ENCODE measurements at regions not wholly inside any gene's neighbourhood (a gene's known extent, or its start where the extent isn't known, plus 50 kb on each side); places are given as distances from the start of the nearest gene placed in this dataset.

DNA sequence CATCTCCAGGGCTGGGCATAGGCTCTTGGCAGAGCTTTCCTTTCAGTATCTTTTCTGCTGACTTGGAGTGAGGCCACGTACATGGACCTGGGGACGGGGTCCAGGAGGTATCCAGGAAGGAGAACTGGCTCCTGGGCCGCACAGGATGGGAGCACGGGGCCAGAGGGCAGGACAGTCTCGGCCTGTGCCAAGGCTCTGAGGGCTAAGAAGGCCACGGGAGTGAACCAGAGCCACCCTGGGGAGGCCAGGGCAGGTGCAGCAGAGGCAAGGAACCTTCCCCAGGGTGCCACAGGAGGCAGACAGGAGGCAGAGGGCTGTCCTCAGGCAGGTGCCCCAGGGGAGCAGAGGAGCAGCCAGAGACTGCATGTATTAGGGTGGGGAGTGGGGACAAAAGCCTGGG lies 50.3 kb downstream of the PLXNA1 start:
- no peaks in the 10 kb centered on the region for H3K4me1 Mint-ChIP-seq (ENCODE audit: unreplicated experiment)
- H3K4me3 Mint-ChIP-seq (ENCODE audit: unreplicated experiment): no peak overlapping the region
- H3K36me3 Mint-ChIP-seq (ENCODE audit: low read depth, unreplicated experiment): peaks cover 10% of the 10 kb centered on the region
- H3K9me3 Mint-ChIP-seq (ENCODE audit: unreplicated experiment): no peaks in the 10 kb centered on the region
- DNase-seq (ENCODE audit: low spot score): no peak
- H3K27me3 Mint-ChIP-seq (ENCODE audit: unreplicated experiment): peaks cover 4% of the 10 kb centered on the region
- TF ChIP-seq, protein P1, sequence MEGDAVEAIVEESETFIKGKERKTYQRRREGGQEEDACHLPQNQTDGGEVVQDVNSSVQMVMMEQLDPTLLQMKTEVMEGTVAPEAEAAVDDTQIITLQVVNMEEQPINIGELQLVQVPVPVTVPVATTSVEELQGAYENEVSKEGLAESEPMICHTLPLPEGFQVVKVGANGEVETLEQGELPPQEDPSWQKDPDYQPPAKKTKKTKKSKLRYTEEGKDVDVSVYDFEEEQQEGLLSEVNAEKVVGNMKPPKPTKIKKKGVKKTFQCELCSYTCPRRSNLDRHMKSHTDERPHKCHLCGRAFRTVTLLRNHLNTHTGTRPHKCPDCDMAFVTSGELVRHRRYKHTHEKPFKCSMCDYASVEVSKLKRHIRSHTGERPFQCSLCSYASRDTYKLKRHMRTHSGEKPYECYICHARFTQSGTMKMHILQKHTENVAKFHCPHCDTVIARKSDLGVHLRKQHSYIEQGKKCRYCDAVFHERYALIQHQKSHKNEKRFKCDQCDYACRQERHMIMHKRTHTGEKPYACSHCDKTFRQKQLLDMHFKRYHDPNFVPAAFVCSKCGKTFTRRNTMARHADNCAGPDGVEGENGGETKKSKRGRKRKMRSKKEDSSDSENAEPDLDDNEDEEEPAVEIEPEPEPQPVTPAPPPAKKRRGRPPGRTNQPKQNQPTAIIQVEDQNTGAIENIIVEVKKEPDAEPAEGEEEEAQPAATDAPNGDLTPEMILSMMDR (IDR thresholded peaks at IDR 0.05; ENCODE audit: unreplicated experiment): no peak
- H3K27ac Mint-ChIP-seq (ENCODE audit: unreplicated experiment): no peak overlapping the region

DNA sequence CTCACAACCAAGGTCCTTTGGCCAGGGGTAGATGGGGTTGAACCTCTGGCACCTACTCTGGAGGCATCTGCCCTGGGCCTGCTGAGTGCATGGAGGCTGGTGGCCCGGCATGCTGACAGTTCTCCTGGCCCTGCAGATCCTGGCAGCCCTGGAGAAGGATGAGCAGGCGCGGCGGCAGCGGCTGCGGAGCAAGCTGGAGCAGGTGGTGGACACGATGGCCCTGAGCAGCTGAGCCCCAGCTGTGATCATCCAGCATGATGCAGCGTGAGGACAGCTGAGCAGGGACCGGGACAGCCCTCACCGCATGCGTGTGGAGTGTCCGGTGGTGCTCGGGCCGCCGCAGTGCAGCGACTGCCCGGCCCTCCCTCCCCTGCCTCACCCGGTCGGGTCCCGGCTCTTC lies 50.9 kb downstream of the PLXNA1 start:
- no peak overlapping the region for H3K27ac Mint-ChIP-seq (ENCODE audit: unreplicated experiment)
- peaks cover 10% of the 10 kb centered on the region for H3K36me3 Mint-ChIP-seq (ENCODE audit: low read depth, unreplicated experiment)
- no peak for DNase-seq (ENCODE audit: low spot score)
- H3K4me1 Mint-ChIP-seq (ENCODE audit: unreplicated experiment): no peaks in the 10 kb centered on the region
- no peak overlapping the region for H3K4me3 Mint-ChIP-seq (ENCODE audit: unreplicated experiment)
- H3K9me3 Mint-ChIP-seq (ENCODE audit: unreplicated experiment): no peaks in the 10 kb centered on the region
- TF ChIP-seq, protein P1 (IDR thresholded peaks at IDR 0.05; ENCODE audit: unreplicated experiment): no peak
- peaks cover 4% of the 10 kb centered on the region for H3K27me3 Mint-ChIP-seq (ENCODE audit: unreplicated experiment)

DNA sequence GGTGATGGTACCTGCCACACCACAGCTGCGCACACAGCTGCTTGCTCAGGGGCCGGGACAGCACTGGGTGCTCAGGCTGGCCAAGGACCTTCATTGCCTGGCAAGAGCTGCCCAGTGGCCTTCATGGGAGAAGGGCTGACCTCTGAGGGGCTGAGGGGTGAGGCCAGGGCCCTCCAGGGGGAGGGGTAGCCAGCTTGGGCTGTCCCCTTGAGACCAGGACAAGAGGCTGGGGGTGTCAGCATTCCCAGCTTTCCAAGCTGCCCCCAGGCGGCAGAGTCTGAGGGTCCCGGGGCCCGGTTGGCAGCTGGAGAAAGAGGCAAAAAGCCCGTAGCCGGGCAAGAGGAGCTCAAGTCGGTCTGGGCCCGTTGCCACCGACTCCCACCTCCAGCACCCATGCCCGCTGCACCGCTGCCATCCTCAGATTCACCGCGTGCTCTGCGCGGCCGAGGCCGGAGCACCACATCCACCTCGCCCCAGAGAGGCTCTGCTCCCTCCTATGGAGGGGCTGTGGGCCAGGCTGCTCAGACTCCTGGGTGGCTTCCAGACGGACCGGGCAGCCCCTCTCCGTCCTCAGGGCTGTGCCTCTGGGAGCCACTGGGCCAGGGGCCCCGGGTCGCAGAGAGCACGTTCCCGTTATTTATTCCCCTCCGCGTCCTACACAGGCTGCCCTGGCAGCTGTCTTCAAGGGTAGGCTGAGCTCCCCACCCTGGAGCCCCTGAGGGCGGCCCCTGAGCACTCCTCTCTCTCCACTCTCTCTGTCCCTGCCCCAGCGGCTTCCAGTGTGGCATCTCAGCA lies 51.5 kb downstream of the PLXNA1 start:
- no peak for DNase-seq (ENCODE audit: low spot score)
- no peaks in the 10 kb centered on the region for H3K4me1 Mint-ChIP-seq (ENCODE audit: unreplicated experiment)
- peaks cover 10% of the 10 kb centered on the region for H3K36me3 Mint-ChIP-seq (ENCODE audit: low read depth, unreplicated experiment)
- no peak overlapping the region for H3K4me3 Mint-ChIP-seq (ENCODE audit: unreplicated experiment)
- peaks cover 4% of the 10 kb centered on the region for H3K27me3 Mint-ChIP-seq (ENCODE audit: unreplicated experiment)
- H3K27ac Mint-ChIP-seq (ENCODE audit: unreplicated experiment): no peak overlapping the region
- TF ChIP-seq, protein P1 (IDR thresholded peaks at IDR 0.05; ENCODE audit: unreplicated experiment): no peak
- H3K9me3 Mint-ChIP-seq (ENCODE audit: unreplicated experiment): no peaks in the 10 kb centered on the region

DNA sequence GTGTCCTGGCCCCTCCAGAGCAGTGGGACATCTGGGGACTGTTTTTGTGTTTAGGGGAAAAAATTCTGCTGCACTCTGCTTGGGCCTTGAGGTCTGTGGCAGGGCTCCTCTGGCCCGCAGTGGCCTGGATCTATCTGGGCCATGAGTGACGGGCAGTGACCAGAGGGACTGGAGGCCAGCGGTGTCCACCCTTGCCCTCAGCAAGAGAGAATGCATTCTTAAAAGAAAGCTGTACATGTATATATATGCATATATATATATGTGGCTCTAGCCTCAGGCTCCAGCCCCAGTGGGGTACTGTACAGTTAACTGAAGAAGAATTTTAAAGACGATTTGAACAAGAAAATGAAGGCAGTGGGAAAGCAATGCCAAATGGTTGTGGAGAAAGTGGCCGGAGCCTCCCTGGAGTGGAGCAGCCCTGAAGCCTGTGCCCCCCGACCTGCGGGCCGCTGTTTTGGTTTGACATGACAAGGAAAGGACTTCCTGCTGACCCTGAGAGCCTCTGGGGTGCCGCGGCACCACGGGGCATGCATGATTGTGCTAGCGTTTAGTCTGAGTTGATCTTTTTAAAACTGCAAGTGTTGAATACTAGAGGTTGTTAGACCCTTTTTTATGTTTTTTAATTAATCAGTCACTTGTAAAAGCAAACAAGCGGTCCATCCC lies 52.2 kb downstream of the PLXNA1 start:
- peaks cover 10% of the 10 kb centered on the region for H3K36me3 Mint-ChIP-seq (ENCODE audit: low read depth, unreplicated experiment)
- peaks cover 4% of the 10 kb centered on the region for H3K27me3 Mint-ChIP-seq (ENCODE audit: unreplicated experiment)
- H3K4me1 Mint-ChIP-seq (ENCODE audit: unreplicated experiment): no peaks in the 10 kb centered on the region
- TF ChIP-seq, protein P1 (IDR thresholded peaks at IDR 0.05; ENCODE audit: unreplicated experiment): no peak
- H3K9me3 Mint-ChIP-seq (ENCODE audit: unreplicated experiment): no peaks in the 10 kb centered on the region
- DNase-seq (ENCODE audit: low spot score): no peak
- no peak overlapping the region for H3K4me3 Mint-ChIP-seq (ENCODE audit: unreplicated experiment)
- no peak overlapping the region for H3K27ac Mint-ChIP-seq (ENCODE audit: unreplicated experiment)

DNA sequence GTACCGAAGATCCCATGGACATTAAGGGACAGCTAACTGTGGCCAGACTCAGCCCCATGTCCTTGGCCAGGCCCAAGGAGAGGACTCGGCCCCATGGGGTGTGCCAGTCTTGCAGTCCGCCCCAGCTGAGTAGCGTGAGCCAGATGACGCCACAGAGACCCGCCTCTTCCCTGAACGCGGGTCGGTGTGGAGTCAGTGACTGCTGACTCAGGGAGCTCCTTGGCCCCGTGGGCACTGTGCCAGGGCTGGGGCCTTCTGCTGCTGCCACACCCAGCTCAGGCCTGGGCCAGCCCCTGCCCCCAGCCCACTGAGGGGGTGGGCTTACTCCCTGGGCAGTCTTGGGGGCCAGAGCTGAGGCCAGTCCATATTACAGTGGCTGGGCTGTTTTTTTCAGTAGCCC lies 52.8 kb downstream of the PLXNA1 start:
- TF ChIP-seq, protein P1 (IDR thresholded peaks at IDR 0.05; ENCODE audit: unreplicated experiment): no peak
- H3K36me3 Mint-ChIP-seq (ENCODE audit: low read depth, unreplicated experiment): peaks cover 10% of the 10 kb centered on the region
- H3K9me3 Mint-ChIP-seq (ENCODE audit: unreplicated experiment): no peaks in the 10 kb centered on the region
- peaks cover 4% of the 10 kb centered on the region for H3K27me3 Mint-ChIP-seq (ENCODE audit: unreplicated experiment)
- no peak overlapping the region for H3K27ac Mint-ChIP-seq (ENCODE audit: unreplicated experiment)
- H3K4me1 Mint-ChIP-seq (ENCODE audit: unreplicated experiment): no peaks in the 10 kb centered on the region
- H3K4me3 Mint-ChIP-seq (ENCODE audit: unreplicated experiment): no peak overlapping the region
- DNase-seq (ENCODE audit: low spot score): no peak
